Panc1 (cell line): ENCODE measurements at regions not wholly inside any gene's neighbourhood (a gene's known extent, or its start where the extent isn't known, plus 50 kb on each side); places are given as distances from the start of the nearest gene placed in this dataset.

Experiments used
- CTCF ChIP-seq: fragments of 450-650 bp; IDR thresholded peaks from 2 replicates; pipeline ENCODE4 v1.5.1; 2017; ENCODE audit warnings: mild to moderate bottlenecking
- POLR2AphosphoS5 ChIP-seq: IDR thresholded peaks from 2 replicates; pipeline ENCODE4 v1.6.1; 2012; ENCODE audit warnings: mild to moderate bottlenecking, low read depth, low read length, moderate library complexity
- REST ChIP-seq, 2 experiments: IDR thresholded peaks; 2 replicates each; pipeline ENCODE4 v1.6.1; 2011 to 2012; ENCODE audit warnings: low read depth in 2 of 2, control low read depth in 1 of 2, low read length in 1 of 2, mild to moderate bottlenecking in 1 of 2, moderate library complexity in 1 of 2; ENCODE audit not compliant: insufficient read depth in 1 of 2

GRCh38 chr18:1002653-1003178 lies 98.0 kb downstream of the ADCYAP1 start:
- no peak for TF ChIP-seq CTCF
- no peak for TF ChIP-seq REST (IDR thresholded peaks at IDR 0.05; ENCODE audit: insufficient read depth in 1 of 2, low read depth in 2 of 2, low read length in 1 of 2)
- no peak for TF ChIP-seq POLR2AphosphoS5
